HG03520 (cell line): ENCODE measurements at regions not wholly inside any gene's neighbourhood (a gene's known extent, or its start where the extent isn't known, plus 50 kb on each side); places are given as distances from the start of the nearest gene placed in this dataset.

Source experiments
- ATAC-seq: cut with Tn5 transposase; IDR thresholded peaks from one replicate; pipeline ENCODE4 v1.9.1; 2021; ENCODE audit warnings: mild to moderate bottlenecking, moderate library complexity; ENCODE audit not compliant: unreplicated experiment

- ATAC-seq, result no peak
Observed at GRCh38 chr2:181300600-181301291, 156.4 kb upstream of the ITGA4 start.

- peak; percentile 20 for ATAC-seq
Observed at GRCh38 chr2:181304011-181304844, 153.0 kb upstream of the ITGA4 start.

- peak; percentile 93 for ATAC-seq
Observed at GRCh38 chr2:181305301-181306123, 151.7 kb upstream of the ITGA4 start.

- no peak for ATAC-seq
Observed at GRCh38 chr2:181306785-181307184, 150.4 kb upstream of the ITGA4 start.

GRCh38 chr2:181307203-181307991, 149.8 kb upstream of the ITGA4 start:
- no peak for ATAC-seq

GRCh38 chr2:181308766-181309515, 148.2 kb upstream of the ITGA4 start:
- ATAC-seq, result no peak

- ATAC-seq, result no peak
Observed at GRCh38 chr2:181309586-181309985, 147.6 kb upstream of the ITGA4 start.

GRCh38 chr2:181310967-181311366, 146.2 kb upstream of the ITGA4 start:
- ATAC-seq, result no peak

- ATAC-seq, result no peak
Observed at GRCh38 chr2:181311837-181312236, 145.3 kb upstream of the ITGA4 start.

- peak; percentile 80 for ATAC-seq
Observed at GRCh38 chr2:181312515-181312927, 144.7 kb upstream of the ITGA4 start.

- no peak for ATAC-seq
Observed at GRCh38 chr2:181313845-181314244, 143.3 kb upstream of the ITGA4 start.

- ATAC-seq, result no peak
Observed at GRCh38 chr2:181314551-181314950, 142.6 kb upstream of the ITGA4 start.

GRCh38 chr2:181317511-181317910, 139.7 kb upstream of the ITGA4 start:
- ATAC-seq, result no peak

GRCh38 chr2:181318504-181319280, 138.5 kb upstream of the ITGA4 start:
- ATAC-seq, result no peak

GRCh38 chr2:181319286-181319685, 137.9 kb upstream of the ITGA4 start:
- no peak for ATAC-seq

- ATAC-seq, result no peak
Observed at GRCh38 chr2:181320638-181321037, 136.5 kb upstream of the ITGA4 start.

GRCh38 chr2:181324912-181325311, 132.3 kb upstream of the ITGA4 start:
- ATAC-seq, result no peak

- ATAC-seq, result no peak
Observed at GRCh38 chr2:181326661-181327060, 130.5 kb upstream of the ITGA4 start.

GRCh38 chr2:181330286-181330685, 126.9 kb upstream of the ITGA4 start:
- ATAC-seq, result no peak
